Fibroblast of gingiva (primary cell): ENCODE measurements at regions not wholly inside any gene's neighbourhood (a gene's known extent, or its start where the extent isn't known, plus 50 kb on each side); places are given as distances from the start of the nearest gene placed in this dataset.
"Not testable (repeated sequence)": the region's sequence is repeated elsewhere in the genome, so short reads cannot be mapped to it uniquely, and the experiment has no call there.

ENCODE experiments used
- DNase-seq: peaks from one replicate; pipeline ENCODE4 v3.0.0-alpha.2; 2011; ENCODE audit warnings: low read depth

DNA sequence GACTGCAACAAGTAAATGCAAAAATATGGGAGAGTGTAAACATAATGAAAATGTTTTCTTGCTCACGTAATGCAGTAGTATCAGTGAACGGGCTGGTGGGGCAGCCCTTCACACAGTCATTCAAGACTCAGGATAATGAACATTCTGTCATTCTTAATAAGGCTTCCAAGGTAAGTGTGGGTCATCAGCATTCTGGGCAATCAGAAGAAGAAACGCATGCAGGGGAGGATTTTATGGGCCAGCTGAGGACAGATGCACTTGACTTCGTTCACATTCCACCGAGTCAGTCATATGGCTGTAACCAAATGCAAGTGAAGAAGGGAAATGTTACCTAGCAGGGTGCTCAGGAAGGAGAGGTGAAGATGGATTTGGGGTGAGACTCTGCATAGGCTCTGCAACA lies 68.0 kb upstream of the MAP9 start:
- DNase-seq, result no peak

GRCh38 chr4:155442267-155443105 lies 65.7 kb upstream of the MAP9 start:
- peak; percentile 69 for DNase-seq

- DNase-seq, result no peak
These were observed 64.7 kb upstream of the MAP9 start for GRCh38 chr4:155441475-155441874.

GRCh38 chr4:155439760-155440159 lies 63.0 kb upstream of the MAP9 start:
- DNase-seq, result not testable (repeated sequence)

- DNase-seq, result no peak
These were observed 58.1 kb upstream of the MAP9 start for GRCh38 chr4:155434904-155435303.

- DNase-seq, result no peak
These were observed 57.6 kb upstream of the MAP9 start for GRCh38 chr4:155434366-155434765.

- no peak for DNase-seq
These were observed 57.0 kb upstream of the MAP9 start for GRCh38 chr4:155433636-155434360.

GRCh38 chr4:155430895-155431795 lies 54.4 kb upstream of the MAP9 start:
- DNase-seq, result no peak

DNA sequence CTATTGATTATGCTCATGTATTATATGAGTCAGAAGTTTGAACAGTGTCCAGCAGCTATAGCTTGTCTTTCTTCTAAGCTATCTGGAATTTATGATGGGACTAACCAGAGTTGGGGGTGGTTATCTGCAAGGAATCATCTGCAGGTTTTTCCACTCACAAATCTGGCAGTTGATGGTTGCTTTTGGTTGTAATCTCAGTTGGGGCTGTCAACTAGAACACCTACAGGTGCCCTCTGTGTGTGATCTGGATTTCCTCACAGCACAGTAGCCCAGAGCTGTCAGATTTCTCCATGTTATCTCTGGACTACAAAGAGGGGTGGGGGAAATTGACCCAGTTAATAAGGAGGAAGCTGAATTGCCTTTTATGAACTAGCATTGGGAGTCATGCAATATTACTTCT lies 51.4 kb upstream of the MAP9 start:
- no peak for DNase-seq

DNA sequence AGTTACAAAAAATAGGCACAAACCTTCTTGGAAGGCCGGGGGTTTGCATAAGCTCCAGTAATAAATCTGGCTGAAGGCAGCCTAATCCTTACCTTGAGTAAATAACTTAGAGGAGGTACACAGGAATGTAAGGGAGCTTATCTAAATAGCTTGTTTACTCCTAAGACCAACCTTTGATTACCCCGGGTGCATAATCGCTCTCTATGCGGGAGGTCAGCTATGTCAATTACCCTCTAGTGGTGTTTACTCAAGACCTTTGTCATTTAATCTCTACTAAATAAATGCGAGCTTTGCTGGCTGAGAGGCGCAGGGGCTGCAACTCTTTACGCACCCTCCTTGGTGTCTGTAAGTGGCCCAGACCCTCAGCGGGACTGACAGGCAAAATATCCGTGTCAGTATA lies 50.2 kb upstream of the MAP9 start:
- no peak for DNase-seq
